GM20431 (cell line): ENCODE measurements at regions not wholly inside any gene's neighbourhood (a gene's known extent, or its start where the extent isn't known, plus 50 kb on each side); places are given as distances from the start of the nearest gene placed in this dataset.

Source experiments
- in situ Hi-C: fragments of 300-500 bp; cut with MseI, MboI; formaldehyde crosslinking; loops from one replicate; pipeline ENCODE4 v1.15.0; 2020; ENCODE audit warnings: low sequenced_read_pairs; ENCODE audit not compliant: unreplicated experiment

DNA sequence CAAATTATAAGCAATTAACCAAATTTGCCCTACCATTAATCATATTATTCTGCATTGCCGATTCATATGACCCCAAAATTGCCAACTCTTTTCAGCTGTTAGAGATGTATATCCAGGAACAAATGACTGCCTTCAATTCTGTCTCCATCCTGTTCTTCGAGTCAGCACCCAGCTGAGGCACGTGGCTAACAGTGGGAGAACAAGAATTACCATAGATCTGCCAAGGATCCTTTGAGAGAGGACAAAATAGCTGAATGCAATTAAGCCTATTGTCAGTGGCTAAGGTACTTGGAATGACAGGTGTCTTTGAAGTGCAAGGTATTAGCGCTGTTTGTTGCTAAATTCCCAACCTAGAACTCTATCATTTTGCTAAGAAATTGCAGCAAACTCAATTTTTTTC, 426.1 kb downstream of the TSHZ3 start:
- in situ Hi-C loops: no loop called here

DNA sequence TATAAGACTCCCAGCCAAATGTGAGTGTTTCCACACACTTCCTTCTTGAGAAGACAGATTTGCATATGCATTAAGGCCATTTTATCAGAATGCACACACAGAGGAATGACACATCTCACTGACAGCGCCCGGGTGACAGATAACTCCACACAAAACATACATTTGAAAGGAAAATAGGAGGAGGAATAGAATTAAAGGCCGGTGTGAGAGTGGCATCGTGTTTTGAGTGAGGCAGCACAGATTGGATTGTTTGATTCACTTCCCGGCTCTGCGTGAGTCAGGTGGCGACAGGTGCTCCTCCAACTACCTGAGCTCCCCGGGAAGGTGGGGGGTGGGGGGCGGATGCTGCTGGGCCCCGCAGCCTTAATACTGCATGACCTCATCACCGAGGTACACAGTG, 429.0 kb downstream of the TSHZ3 start:
- in situ Hi-C loops: no loop called here

DNA sequence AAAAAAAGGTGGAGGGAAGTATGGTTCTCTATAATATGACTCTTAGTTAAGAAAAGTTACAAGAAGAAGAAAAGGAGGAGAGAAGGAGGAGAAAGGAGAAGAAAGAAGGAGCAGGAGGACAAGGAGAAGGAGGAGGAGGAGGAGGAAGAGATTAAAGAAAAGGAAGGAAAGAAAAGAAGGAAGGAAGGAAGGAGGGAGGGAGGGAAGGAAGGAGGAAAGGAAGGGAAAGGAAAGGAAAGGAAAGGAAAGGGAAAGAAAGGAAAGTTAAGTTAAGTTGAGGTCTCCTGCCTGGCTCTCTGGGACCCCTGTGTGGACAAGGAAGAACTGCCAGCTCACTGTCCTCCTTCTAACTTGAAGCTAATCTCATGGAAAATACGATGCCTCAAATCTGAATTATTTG, 429.5 kb downstream of the TSHZ3 start:
- in situ Hi-C loops: no loop called here

DNA sequence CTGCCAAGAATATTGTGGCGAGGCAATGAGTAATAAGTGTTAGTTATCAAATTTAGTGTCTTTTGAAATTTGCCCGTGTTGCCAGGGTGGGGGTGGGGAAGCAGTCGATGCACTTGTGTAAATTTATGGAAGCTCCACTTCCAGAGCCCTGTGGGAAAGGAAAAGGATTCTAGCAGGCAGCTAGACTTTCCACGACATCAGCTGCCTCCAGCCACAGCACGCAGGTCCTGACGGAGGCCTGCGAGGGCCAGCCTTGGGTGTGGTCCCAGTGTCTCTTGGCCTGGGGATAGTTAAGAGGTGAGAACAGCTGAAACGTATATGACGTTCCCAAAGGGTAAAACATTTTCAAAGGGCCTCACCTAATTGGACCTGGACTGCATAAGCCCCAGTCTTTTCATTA, 433.0 kb downstream of the TSHZ3 start:
- in situ Hi-C loops: no loop called here

DNA sequence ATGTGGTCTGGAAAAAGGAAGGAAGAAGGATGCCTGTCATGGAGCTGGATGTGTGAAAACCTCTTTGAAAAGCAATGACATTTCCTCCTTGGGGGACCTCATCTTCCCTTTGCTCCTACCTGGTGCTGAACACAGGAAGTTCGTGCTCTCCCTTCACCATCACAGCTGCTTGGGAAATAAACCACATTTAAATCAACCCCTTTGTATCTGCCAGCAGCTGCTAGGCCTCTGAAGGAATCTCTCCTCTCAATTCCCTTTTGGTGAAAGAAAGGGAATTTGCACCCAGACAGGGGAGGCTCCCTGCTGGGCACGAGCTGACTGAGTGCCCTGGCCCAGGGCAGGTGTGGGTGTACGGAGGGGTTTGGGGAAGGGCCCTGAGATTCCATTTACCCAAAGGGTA, 437.7 kb downstream of the TSHZ3 start:
- in situ Hi-C loops: no loop called here

DNA sequence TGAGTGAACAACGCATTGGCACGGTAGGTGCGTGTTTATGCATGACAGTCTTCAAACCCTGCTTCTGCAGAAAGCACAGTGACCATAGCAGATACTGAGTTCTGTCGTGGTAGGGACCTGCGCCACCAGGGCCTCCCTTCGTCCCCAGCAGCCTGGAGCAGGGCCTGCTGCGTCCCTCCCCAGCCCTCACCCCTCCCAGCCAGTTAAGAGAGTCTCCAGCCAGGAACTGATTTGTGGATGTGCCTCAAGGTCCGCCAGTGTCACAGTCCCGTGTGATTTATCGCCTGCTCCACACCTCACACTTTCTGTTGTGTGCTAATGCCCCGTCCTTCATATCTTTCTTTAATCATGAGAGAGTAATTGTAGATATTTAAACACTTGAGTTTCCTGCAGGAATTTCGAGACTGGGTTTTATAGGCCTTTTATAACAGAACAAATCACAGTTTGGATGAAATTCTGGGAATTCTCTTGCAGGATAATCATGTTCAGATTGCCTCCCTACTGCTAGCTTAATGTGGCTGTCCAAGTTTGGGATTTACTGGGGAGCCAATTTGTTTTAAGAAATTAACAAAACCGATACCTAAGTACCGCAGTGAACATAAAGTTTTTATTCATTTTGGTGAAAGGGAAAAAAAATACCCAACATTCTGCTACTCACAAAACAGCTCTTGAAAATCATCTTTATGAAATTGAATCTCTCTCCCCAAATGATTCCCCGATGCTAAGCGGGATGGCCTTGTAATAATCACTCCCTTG, 438.6 kb downstream of the TSHZ3 start:
- in situ Hi-C loops: no loop called here

DNA sequence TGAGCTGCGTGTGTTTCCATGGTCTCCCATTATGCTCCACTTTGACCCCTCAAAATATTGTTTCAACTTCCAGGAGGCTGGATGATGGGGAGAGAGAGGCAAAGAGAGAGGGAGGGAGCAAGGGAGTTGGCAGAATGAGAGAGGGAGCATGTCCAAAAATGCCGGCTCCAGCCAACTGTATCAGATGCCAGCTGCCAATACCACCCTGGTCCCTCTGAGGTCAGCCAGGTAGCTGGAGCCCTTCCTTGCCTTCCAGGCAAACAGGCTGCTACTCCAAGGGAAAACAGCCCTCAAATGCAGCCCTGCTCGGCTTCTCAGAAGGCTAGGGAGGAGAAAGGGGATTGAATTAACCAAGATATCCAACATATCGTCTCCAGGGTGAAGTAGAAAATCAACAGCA, 440.0 kb downstream of the TSHZ3 start:
- in situ Hi-C loops: no loop called here

DNA sequence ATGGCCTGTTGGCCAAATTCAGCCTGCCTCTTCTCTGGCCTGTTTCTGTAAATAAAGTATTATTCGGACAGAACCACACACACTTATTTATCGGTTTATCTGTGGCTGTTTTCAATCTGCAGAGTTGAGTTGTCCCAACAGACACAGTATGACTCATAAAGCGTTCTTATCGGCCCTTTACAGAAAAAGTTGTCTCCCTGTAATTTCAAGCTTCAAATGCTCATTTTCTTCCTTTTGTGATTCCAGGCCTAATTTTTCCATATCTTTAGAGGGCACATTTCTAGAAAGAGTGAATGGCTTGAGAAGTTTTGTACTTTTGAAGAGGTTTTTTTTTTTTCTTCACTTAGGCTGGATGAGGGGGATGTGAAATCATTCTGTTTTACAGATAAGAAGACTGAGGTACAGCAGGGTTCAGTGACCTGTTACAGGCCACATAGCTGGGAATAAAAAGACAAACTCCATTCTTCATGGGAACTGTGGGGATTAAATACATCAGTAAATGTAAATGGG, 440.9 kb downstream of the TSHZ3 start:
- in situ Hi-C loops: no loop called here

DNA sequence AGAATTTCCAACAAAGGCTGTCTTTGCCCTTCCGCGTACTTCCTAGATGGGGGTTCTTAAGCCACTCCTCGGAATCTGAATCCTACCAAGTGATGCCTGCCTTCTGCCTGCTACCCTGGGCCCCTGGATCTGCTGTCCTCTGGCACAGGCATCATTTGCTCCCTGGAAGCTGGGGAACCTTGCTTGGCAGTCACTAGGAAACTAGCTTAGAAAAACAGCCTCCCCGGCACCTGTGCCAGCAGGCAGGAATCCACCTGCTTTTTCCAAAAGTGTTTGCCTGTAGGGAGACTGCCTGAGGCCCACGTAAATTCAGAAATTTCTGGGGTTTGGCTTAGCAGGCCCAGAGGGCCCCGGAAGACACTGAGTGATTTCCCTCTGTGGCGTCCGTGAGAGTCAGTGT, 442.4 kb downstream of the TSHZ3 start:
- in situ Hi-C loops: no loop called here

DNA sequence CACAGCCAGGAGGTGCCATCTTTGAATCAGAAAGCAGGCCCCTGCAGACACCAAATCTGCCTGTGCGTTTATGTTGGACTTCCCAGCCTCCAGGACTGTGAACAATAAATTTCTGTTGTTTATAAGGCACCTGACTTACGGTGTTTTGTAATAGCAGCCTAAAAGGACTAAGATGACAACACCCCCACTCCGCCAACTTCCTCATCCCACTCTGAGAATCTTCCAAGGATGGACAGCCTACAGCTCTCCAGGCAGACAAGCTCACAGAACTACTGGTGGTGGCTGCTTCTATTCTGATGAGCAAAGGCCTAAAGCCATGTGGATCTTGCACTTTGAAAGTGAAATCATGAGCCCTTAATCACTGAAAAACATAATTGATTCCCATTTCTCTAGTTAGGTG, 449.2 kb downstream of the TSHZ3 start:
- in situ Hi-C loops: no loop called here

DNA sequence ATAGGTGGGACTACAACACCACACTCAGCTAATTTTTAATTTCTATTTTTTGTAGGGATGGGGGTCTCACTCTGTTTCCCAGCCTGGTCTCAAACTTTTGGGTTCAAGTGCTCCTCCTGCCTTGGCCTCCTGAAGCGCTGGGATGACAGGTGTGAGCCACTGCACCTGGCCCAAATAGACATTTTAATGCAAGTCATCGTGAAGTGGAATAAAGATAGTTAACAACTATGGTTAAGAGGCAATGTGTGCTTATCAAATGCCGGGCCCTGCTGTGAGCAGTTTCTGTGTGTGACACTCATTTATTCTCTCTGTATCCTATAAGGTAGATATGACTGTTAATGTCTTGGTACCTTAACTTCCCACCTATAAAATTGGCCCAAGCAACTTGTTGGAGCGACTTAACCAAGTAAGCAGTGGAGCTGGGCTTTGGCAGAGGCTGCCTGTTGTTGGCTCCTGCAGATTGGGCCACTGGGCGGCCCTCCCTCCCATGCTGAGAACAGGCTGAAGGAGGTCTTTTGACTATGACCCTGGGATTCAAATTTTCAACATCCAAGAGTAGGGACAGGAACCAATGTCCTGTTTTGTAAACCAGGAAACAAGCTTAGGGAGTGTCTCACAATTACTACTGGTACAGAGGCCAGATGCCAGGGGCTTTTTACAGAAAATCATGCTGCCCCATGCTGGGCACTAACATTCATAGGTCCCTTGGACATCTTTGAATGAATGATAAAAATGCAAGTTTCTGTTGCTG, 450.7 kb downstream of the TSHZ3 start:
- in situ Hi-C loops: no loop called here

DNA sequence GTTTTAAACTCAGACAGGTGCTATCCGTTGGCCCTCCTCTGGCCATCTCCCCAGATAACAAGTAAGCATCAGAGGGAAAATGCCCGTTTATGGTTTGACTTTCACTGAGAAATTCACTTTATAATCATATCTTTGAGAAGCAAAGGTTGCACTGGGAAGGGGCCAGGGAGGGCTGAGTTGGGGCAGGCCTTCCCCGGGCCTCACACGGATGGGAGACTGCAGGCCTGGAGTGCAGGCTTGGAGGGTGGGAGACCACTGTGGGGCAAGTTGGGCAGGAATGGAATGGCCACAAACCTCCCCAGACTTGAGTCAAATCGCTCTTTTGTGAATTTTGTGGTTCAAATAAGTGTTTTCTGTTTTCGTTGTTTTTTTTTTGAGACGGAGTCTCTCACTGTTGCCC, 451.7 kb downstream of the TSHZ3 start:
- in situ Hi-C loops: no loop called here

DNA sequence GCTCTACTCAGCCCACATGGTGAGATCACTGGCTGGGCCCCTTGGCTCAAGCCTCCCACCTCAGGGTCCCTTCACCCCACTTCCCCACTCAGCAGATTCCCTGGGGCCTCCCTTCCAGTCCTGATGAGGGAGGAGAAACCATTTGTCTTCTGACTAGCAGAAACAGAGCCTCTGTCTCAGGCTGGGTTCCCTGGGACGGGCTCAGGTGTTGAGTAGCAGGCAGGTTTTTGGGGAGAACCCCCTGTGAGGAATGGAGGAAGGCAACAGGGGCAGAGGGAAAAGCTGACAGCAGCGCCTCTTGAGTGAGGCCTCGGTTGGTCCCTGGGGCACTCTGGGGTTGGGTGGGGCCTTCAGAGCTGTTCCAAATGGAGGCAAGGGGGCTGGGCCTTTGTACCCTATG, 452.2 kb downstream of the TSHZ3 start:
- in situ Hi-C loops: no loop called here

DNA sequence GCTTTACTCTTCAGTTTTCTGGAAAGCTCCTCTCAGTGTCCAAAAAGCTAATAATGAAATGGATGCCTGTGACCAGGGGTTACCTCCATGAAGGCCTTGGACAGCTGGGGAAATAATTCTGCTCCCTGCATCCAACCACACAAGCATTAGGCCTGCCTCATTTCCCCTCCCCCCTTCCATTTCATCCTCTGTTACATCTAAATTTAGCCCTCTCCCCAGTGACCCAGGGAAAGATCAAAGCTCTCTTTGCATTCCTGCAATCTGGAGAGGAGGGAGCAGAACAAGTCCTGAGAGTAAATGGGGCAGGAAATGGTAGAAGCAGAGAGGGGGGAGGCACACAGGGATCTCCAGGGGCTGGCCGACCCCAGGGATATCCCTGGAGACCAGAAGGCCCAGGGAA, 452.7 kb downstream of the TSHZ3 start:
- in situ Hi-C loops: no loop called here

DNA sequence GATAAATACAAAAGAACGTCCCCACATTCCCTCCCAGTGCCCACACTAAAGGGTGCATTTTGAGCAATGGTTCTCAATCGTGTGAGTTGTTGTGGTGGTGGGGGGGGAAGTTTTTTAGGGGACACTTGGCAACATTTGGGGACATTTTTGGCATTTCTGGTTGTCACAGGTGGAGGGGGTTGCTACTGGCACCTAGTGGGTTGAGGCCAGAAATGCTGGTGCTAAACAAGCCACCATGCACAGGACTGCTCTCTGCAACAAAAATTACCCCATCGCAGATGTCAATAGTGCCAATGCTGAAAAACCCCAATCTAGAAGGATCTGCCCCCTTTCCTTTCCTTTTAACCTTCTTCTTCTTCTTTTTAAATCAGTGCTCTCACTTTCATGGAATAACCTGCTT, 453.3 kb downstream of the TSHZ3 start:
- in situ Hi-C loops: no loop called here

DNA sequence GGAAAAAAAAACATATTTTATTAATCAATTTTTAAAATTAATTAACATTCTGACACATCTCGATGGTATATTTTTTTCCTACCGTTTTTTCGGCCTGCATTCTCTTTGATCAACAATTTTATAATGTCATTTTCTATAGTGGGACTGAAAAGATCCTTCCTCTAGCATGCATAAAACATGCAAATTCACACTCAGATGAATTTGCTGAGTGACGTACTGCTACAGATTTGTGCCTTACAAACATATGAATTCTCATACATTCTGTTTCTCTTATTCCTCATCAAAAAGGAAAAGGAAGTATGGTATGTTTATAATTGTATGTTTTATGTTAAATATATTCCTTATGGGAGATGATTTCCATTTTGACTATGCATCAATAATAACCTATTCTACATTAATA, 458.2 kb downstream of the TSHZ3 start:
- in situ Hi-C loops: no loop called here

DNA sequence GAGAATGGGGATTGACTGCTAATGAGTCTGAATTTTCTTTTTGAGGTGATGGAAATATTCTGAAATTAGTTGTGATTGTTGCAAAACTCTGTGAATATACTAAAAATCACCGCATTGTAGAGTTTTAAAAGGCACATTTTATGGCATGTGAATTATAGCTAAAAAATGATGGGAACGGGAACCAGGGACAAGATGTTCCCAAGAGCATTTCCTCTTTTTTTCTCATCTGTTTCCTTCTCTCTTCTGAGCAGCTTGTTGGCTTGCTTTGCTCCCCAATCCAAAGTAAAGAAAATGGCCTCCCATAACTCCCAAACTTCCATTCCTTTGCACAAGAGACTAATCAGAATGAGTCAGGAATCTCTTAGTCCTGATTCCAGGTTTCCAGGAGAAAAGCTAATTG, 459.2 kb downstream of the TSHZ3 start:
- in situ Hi-C loops: no loop called here

DNA sequence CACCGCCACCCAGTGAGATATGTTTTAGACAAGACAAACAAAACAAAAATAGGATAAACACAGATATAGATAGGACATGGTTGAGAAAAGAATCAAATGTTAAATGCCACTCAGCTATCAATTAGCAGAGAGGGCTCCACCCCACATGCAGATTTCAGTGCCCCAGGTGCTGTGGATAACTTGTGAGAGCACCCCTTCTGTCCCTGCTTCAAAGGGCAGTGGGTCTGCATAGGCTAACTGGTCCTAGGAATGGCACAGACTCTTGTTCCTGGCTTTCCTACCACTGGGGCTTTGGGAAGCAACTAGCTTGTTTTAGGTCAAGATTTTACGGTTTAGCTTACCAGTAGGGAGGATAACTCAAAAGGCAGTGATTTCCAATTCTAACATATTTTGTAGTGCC, 460.3 kb downstream of the TSHZ3 start:
- in situ Hi-C loops: no loop called here

DNA sequence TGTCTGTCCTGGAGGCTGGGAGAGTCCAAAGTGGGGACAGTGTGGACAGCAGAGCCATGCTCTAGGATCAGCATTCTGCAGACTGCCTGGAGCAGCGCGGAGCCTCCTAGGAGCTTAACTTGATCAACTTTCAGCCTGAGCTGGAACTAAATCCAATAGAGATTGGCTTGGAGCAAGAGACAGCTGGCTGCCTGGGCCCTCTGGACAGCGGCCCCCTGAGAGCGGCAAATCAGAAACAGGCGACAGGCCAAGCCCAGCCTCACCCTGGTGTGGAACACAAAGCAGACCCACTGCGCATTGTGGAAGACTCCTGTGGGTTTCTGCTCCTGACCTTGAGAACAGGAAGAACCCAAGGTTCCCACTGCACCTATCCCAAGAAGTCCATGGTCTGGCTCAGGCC, 462.2 kb downstream of the TSHZ3 start:
- in situ Hi-C loops: no loop called here

DNA sequence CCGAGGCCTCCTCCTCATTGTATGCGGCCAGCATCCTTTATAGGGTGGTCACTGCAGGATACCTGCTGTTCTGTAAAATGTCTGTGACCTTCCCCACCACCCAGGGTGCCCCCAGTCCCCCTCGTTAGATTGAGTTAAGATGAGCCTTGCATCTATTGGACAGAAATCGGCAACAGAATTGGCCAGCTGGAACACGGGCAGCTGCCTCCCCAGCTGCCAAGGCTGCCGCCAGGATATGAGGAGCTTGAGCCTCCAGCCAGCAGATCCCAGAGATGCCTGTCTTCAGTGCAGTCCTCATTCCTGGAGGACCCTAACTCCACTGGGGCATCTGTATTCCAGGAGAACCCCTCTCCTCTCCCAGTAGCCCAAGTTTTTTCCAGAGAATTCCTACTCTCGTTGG, 463.0 kb downstream of the TSHZ3 start:
- in situ Hi-C loops: no loop called here

DNA sequence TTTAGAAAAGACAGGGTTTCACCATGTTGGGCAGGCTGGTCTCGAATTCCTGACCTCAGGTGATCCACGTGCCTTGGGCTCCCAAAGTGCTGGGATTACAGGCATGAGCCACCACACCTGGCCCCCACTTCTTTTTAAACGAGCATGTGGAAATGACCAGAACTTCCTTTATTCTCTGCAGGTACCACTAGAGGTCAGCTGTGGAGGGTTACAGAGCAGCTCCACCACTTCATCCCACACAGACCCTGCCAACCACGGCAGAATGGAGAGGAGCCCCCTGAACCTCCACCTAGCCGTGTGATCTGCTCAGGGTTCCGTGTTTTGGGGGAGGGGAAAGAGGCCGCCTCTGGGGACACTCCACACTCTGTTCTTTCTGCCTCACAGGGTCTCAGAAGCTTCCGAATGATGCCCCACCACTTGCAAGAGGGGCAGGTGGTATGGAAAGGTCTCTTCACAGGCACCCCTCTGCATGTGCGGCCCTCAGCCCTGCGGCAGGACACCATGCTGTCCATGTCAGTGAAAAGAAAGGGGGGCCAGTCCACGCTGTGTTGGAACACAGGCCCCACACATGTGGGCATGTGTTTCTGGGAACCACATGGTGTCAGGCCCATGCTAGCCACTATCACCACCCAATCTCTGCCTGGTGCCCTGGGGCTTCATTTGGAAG, 465.0 kb downstream of the TSHZ3 start:
- in situ Hi-C loops: no loop called here
